NCI-H2171 (cell line): ENCODE measurements at regions not wholly inside any gene's neighbourhood (a gene's known extent, or its start where the extent isn't known, plus 50 kb on each side); places are given as distances from the start of the nearest gene placed in this dataset.

Experiments
- DNase-seq: peaks from one replicate; lab custom pipeline; 2025; lab: John Stamatoyannopoulos, UW

GRCh38 chr11:29352273-29352795 lies 664.5 kb downstream of the KCNA4 start:
- no peak for DNase-seq

GRCh38 chr11:29351301-29351873 lies 665.4 kb downstream of the KCNA4 start:
- no peak for DNase-seq

GRCh38 chr11:29343465-29344333 lies 673.1 kb downstream of the KCNA4 start:
- DNase-seq = no peak

GRCh38 chr11:29336727-29337575 lies 679.9 kb downstream of the KCNA4 start:
- DNase-seq = no peak

- DNase-seq = no peak
Measured at GRCh38 chr11:29334776-29335130, 682.1 kb downstream of the KCNA4 start.

- peak; percentile 35 for DNase-seq
Measured at GRCh38 chr11:29333993-29334775, 682.6 kb downstream of the KCNA4 start.

- DNase-seq = no peak
Measured at GRCh38 chr11:29331451-29332010, 685.3 kb downstream of the KCNA4 start.

- peak; percentile 37 for DNase-seq
Measured at GRCh38 chr11:29328961-29329441, 687.8 kb downstream of the KCNA4 start.

GRCh38 chr11:29327891-29328290 lies 688.9 kb downstream of the KCNA4 start:
- DNase-seq = no peak

- DNase-seq = no peak
Measured at GRCh38 chr11:29326757-29327156, 690.1 kb downstream of the KCNA4 start.

GRCh38 chr11:29324328-29324727 lies 692.5 kb downstream of the KCNA4 start:
- no peak for DNase-seq

- DNase-seq = no peak
Measured at GRCh38 chr11:29321293-29322132, 695.3 kb downstream of the KCNA4 start.

- no peak for DNase-seq
Measured at GRCh38 chr11:29320196-29320595, 696.6 kb downstream of the KCNA4 start.

- DNase-seq = no peak
Measured at GRCh38 chr11:29319210-29319609, 697.6 kb downstream of the KCNA4 start.

GRCh38 chr11:29318134-29318845 lies 698.5 kb downstream of the KCNA4 start:
- no peak for DNase-seq

- DNase-seq = no peak
Measured at GRCh38 chr11:29317694-29318093, 699.1 kb downstream of the KCNA4 start.

GRCh38 chr11:29315275-29315674 lies 701.6 kb downstream of the KCNA4 start:
- DNase-seq = no peak

GRCh38 chr11:29314211-29314610 lies 702.6 kb downstream of the KCNA4 start:
- DNase-seq = no peak

- no peak for DNase-seq
Measured at GRCh38 chr11:29312812-29313211, 704.0 kb downstream of the KCNA4 start.
